Fibroblast of pulmonary artery (primary cell): ENCODE measurements at regions not wholly inside any gene's neighbourhood (a gene's known extent, or its start where the extent isn't known, plus 50 kb on each side); places are given as distances from the start of the nearest gene placed in this dataset.
"Not testable (repeated sequence)": the region's sequence is repeated elsewhere in the genome, so short reads cannot be mapped to it uniquely, and the experiment has no call there.

ENCODE experiments used
- DNase-seq: peaks from one replicate; pipeline ENCODE4 v3.0.0-alpha.2; 2010; ENCODE audit warnings: low read depth
- H3K4me3 ChIP-seq: replicated peaks from 2 replicates; pipeline ENCODE4 v1.5.1; 2011; ENCODE audit warnings: low read depth, mild to moderate bottlenecking, control low read depth, low read length, moderate library complexity
- CTCF ChIP-seq: IDR thresholded peaks from 2 replicates; pipeline ENCODE4 v1.5.1; 2011; ENCODE audit warnings: mild to moderate bottlenecking, control low read depth, low read length, inconsistent platforms; ENCODE audit errors: missing control alignments

- not testable (repeated sequence) for H3K4me3 ChIP-seq, DNase-seq
Measured at GRCh38 chr19:14289810-14290209, 83.8 kb upstream of the ADGRL1 start.

DNA sequence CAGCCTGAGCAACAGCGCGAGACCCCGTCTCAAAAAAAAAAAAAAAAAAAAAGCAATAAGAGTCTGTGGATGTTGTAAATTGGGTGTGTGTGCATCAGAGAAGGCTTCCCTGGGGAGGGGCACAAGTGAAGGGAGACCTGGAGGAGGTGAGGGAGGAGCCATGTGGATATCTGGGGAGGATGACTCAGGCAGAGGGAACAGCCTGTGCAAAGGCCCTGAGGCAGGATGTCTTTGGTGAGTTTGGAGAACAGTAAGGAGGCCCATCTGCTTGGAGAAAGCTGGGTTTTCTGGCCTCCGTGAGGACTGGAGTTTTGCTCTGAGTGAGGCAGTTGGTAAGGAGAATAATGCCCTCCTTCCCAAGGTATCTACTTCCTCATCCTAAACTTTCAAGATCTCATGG is 81.9 kb upstream of the ADGRL1 start:
- DNase-seq, H3K4me3 ChIP-seq: not testable (repeated sequence)

- not testable (repeated sequence) for DNase-seq, H3K4me3 ChIP-seq
Measured at GRCh38 chr19:14286594-14286993, 80.6 kb upstream of the ADGRL1 start.

DNA sequence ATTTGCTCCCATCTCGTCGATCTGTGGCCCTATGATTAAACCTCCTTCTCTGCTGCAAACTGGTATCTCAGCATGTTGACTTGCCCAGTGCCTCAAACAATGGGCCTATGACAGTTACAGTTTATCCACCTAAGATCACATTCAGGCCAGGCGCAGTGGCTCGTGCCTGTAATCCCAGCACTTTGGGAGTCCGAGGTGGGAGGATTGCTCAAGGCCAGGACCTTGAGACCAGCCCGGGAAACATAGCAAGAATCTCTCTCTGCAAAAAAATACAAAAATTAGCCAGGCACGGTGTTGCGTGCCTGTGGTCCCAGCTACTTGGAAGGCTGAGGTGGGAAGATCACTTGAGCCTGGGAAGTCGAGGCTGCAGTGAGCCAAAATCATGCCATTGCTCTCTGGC is 79.8 kb upstream of the ADGRL1 start:
- not testable (repeated sequence) for H3K4me3 ChIP-seq, DNase-seq

DNA sequence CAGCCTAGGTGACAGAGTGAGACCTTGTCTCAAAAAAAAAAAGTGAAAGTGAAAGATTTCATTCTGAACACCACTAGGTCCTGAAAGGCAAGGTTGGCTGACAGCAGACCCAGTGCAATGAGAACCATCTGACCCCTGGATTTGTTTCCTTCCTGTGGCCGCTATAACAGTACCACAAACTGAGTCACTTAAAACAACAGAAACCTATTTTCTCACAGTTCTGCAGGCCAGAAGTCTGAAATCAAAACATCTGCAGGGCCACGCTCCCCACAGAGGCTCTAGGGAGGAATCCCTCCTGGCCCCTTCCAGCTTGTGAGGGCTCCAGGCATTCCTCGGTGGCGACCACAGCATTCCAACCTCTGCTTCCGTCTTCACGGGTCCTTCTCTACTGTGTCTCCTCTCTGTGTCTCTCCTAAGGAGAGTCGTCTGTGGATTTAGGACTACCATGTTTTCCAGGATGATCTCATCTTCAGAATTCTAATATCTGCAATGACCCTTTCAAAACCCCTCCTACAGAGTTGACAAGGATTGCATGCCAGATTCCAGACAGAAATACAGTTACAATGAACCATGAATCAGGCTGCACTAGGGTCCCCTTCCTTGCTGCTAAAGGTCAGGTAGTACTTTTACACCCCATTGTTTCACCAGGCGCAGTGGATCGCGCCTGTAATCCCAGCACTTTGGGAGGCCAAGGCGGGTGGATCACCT is 78.0 kb upstream of the ADGRL1 start:
- DNase-seq, result peak; percentile 88
- H3K4me3 ChIP-seq, result not testable (repeated sequence)

GRCh38 chr19:14279270-14279669 is 73.3 kb upstream of the ADGRL1 start:
- DNase-seq, H3K4me3 ChIP-seq: not testable (repeated sequence)

DNA sequence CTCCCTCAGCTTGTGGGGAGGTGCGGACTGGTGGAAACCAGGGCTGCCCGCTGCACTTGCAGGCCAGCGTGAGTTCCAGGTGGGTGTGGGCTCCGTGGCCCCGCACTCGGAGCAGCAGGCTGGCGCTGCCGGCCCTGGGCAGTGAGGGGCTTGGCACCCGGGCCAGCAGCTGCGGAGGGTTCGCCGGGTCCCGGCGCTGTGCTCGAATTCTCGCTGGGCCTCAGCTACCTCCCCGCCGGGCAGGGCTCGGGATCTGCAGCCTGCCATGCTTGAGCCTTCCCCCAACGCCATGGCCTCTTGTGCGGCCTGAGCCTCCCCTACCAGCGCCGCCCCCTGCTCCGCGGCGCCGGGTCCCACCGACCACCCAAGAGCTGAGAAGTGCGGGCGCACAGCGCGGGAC is 71.6 kb upstream of the ADGRL1 start:
- DNase-seq, result no peak
- no peak overlapping the region for H3K4me3 ChIP-seq
- TF ChIP-seq CTCF, result no peak

DNA sequence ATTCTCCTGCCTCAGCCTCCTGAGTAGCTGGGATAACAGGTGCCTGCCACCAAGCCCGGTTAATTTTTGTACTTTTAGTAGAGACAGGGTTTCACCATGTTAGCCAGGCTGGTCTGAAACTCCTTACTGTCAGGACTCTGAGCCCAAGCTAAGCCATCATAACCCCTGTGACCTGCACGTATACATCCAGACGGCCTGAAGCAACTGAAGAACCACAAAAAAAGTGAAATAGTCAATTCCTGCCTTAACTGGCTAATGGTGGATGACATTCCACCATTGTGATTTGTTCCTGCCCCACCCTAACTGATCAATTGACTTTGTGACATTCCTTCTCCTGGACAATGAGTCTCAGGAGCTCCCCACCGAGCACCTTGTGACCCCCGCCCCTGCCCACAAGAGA is 69.9 kb upstream of the ADGRL1 start:
- not testable (repeated sequence) for DNase-seq

GRCh38 chr19:14272623-14273022 is 66.7 kb upstream of the ADGRL1 start:
- no peak for DNase-seq
- H3K4me3 ChIP-seq, result no peak overlapping the region
- no peak for TF ChIP-seq CTCF

More for the DNA sequence above, 69.9 kb upstream of the ADGRL1 start:
- H3K4me3 ChIP-seq, result not testable (repeated sequence)

- TF ChIP-seq CTCF, result no peak
- no peak for DNase-seq
- H3K4me3 ChIP-seq, result no peak overlapping the region
Measured at GRCh38 chr19:14271840-14272239, 65.9 kb upstream of the ADGRL1 start.

DNA sequence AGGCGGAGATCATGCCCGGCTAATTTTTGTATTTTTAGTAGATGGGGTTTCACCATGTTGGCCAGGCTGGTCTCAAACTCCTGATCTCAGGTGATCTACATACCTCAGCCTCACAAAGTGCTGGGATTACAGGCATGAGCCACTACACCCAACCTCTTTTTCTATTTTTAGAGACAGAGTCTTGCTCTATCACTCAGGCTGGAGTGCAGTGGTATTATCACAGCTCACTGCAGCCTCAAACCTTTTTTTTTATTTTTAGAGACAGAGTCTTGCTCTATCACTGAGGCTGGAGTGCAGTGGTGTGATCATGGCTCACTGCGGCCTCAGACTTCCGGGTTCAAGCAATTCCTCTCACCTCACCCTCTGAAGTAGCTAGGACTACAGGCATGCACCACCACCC is 64.6 kb upstream of the ADGRL1 start:
- not testable (repeated sequence) for DNase-seq

More for the DNA sequence above, 64.6 kb upstream of the ADGRL1 start:
- not testable (repeated sequence) for H3K4me3 ChIP-seq
